HG02938 (cell line): ENCODE measurements at regions not wholly inside any gene's neighbourhood (a gene's known extent, or its start where the extent isn't known, plus 50 kb on each side); places are given as distances from the start of the nearest gene placed in this dataset.

Experiments used
- ATAC-seq: cut with Tn5 transposase; IDR thresholded peaks from one replicate; pipeline ENCODE4 v1.9.1; 2021; ENCODE audit warnings: mild to moderate bottlenecking, moderate library complexity; ENCODE audit not compliant: unreplicated experiment

DNA sequence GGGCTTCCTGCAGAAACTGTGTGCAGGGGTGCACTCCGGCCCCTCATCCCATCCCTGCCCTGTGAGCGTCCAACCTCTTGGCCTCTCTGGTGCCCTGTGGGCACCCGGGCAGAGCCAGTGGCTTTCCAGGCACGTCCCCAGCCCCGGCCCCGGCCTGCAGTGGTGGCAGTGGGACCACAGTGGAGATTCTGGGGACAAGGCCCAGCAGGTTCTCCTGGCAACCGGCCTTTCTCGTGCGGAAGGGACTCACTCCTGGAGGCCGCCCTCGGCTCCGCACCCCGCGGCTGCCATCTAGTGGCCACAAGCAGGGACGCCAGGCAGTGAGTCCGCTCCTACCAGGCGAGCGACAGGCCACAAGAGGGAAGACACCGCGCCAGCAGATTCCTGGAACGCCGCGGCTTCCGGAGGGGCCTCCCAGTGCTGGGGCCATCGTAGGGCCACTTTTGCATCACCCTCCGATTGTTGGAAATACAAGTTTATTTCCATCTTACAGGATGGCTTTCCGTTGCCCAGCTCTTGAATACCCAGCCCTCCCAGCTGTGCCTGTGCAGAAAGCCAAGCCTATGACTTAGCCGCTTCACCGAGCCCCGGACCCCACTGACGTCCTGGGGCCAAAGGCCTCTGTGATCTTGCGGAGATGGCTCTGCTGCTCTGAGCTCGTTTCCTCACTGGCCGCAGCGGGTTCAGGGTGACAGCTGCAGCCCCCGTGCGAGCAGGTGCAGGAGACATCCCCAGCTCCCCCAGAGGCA, 357.3 kb downstream of the CTTN start:
- no peak for ATAC-seq

DNA sequence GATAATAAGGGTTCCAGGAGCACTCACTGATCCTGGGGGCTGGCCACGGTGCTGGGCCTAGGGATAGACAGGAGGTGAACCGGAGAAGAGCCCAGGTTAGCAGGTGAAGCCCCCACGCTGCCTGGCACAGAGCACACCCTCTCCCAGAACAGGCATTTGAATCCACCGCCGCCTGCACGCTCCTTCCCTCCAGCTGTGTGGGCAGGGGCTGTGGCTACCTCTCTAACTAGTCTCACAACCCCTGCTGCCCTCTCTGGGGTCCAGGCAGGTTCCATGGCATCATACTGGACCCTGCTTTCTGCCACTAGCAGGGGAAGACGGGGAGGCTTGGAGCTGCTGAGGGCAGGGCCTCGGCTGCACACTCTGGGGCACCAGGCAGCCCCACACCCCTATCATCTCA, 358.0 kb downstream of the CTTN start:
- ATAC-seq, result no peak

DNA sequence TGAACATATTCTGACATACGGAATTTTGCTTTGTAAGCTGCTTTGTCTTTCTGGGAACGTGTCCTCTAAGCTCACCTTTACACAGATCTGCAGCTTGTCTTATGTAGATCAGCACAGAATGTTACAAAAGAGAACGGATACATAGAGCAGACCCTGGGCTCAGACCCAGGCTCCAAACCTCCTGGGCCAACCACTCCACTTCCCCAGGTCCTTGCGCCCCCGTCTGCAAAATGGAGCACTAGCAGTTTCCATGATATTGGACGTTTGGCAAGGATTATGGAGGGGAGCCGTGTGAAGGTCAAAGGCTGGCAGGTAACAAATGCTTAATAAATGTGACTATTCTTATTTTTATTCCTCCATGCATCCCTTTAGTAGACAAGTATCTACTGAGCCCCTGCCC, 358.4 kb downstream of the CTTN start:
- no peak for ATAC-seq

DNA sequence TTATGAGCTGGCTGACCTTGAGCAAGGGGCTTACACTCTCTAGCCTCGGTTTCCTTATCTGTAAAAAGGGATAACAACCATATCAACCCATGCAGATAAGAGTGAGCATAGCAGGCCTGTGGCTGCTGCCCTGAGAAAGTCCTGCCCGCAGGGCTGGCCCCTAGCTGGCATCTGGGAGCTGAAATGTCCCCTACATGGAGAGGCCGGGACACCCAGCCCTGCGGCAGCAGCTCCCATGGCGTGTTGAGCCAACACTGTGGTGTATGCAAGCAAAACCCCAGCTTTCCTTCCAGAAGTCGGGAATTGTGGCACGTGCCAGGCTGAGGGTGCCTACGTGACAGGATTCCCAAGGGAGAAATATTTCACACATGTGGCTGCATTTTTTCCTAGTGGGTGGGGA, 358.9 kb downstream of the CTTN start:
- ATAC-seq, result no peak

DNA sequence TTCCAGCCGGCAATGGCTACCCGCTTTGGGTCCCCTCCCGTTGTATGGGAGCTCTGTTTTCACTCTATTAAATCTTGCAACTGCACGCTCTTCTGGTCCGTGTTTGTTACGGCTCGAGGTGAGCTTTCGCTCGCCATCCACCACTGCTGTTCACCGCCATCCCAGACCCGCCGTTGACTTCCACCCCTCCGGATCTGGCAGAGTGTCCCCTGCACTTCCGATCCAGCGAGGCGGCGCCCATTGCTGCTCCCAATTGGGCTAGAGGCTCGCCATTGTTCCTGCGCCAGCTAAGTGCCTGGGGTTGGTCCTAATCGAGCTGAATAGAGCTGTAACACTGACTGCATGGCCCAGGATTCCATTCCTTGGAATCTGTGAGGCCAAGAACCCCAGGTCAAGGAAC, 359.9 kb downstream of the CTTN start:
- ATAC-seq, result no peak

DNA sequence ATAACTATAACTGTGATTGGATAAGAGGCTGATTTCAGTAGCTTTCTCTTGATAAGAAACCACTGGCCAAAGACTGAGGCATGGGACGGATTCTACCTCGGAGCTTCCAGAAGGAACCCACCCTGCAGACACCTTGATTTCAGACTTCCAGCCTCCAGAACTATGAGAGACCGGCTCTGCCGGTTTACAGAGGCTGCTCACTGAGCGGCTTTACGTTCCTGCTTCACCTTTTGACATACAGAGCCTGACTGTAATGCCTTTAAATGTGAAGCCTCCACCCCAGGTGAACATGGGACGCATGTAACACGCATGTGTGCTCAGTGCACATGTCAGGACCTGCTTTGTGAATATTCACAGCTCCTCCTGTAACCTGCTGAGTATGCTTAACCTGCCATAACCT, 361.5 kb downstream of the CTTN start:
- ATAC-seq, result no peak

DNA sequence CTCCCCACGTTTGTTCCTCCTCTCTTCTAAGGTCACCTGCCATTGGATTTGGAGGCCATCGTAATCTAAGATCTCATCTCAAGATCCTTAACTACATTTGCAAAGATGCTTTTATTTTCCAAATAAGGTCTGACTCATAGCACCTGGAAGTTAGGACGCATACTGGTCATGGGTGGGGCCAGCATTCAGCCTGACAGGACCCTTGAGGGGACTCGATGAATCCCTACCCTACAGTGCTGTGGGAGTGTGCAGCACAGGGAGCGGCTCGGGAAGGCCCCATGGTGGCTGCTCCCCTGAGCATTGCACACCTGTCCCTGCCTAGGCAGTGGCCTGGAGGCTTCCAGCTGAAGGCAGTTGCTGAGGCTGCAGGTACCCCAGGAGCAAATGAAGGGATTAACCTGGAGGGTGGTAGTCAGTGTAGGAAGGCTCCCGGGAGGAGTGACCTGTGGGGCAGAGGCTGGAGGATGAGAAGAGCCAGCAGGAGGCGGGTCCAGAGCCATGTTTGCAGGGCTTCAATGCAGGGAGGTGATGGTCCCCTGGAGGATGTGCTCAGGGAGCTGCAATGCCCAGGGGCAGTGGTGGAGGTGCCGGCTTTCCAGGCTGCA, 362.2 kb downstream of the CTTN start:
- no peak for ATAC-seq

DNA sequence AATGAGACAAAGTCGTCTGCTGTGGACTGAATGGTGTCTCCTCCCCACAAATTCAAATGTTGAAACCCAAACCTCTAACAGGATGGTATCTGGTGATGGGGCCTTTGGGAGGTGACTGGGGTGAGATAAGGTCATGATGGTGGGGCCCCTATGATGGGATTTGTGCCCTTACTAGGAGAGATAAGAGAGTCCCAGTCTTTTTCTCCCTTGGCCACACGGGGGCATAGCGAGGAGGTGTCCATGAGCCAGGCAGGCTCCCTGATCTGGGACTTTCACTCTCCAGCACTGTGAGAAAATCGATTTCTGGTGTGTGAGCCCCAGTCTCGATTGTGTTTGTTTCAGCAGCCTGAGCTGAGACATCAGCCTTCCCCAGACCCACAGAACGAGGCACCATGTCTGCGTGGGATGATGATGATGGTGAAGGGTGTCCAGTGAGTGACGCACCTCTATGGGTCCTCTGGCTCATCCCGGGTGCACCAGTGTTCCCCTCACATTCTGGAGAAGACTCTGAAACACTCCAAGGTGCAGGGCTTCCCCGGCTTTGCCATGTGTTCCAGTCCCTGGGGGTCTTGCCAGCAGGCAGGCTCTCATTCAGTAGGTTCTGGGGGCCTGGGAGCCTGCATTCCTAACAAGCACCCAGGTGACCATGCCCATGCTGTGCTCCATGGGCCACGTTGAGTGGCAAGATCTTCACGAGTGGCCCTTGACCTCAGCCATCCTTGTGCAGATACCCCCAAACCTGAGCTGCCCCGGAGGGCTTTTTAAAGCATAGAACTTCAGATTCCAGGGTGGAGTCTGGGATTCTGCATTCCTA, 363.0 kb downstream of the CTTN start:
- ATAC-seq, result no peak

DNA sequence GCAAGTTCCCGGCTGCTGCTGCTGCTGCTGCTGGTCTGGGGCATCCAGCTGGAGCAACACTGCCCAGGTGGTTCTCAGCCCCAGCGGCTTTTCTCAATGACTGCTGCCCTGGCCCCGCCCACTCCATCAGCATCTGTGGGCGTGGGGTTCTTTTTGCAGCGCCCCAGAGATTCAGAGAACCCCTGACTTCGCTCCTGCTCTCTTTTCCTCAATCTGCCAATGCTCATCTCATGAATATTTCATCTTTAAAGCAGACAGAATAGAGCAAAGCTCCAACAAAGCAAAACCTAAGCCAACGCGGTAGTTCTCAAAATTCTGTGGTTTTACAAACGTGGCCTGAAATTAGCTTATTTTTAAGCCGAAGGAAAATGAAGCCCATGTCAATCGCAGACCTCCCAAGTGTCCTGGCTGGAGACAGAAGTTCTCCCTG, 363.6 kb downstream of the CTTN start:
- no peak for ATAC-seq

DNA sequence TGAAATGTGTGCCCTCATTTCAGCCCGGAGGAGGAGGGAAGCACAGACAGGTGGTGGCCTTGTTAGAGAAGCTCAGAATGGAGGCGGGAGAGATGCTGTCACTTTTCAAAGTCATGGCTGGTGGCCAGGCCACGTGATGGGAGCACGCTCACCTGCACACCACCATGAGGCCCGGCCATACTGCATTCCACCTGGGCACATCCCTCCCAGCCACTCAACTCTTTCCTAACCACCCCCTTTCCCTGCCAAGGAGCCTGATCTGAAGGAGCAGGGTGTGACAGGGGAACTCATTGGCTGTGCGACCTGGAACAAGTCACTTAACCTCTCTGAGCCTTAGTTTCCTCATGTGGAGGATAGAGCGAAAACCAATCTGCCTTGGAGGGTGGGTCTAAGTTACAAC, 364.5 kb downstream of the CTTN start:
- no peak for ATAC-seq

DNA sequence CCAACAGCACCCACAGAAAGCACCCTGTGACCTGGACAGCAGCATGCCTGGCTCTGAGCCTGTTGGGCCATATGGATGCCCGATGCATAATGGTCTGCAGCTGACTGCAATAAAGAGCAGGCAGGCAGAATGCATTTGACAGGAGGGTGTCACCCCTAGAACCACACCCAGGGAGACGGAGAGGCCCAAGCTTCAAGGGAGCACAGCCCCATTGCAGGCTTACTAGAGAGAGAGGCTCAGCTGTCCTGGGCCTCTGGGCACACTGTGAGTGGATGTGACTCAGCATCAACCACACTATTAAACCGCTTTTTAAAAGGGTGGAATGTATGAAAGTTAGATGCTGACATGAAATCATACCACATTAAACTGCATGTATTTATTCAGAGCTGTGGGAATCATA, 365.3 kb downstream of the CTTN start:
- no peak for ATAC-seq

DNA sequence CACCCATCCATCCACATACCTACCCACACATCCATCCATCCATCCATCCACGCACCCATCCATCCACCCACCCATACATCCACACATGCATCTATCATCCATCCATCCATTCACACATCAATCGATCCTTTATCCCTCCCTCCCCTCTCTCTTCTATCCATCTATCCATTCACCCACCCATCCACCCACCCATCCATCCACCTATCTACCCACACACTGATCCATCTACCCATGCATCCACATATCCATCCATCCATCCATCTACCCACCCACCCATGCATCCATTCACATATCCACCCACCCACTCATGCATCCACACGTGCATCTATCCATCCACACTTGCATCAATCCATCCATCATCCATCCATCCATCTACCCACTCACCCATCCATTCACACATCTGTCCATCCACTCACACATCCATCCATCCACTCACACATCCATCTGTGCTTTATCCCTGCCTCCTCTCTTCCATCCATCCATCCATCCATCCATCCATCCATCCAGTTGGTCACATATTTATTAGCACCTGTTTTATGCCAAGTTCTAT, 366.1 kb downstream of the CTTN start:
- no peak for ATAC-seq

DNA sequence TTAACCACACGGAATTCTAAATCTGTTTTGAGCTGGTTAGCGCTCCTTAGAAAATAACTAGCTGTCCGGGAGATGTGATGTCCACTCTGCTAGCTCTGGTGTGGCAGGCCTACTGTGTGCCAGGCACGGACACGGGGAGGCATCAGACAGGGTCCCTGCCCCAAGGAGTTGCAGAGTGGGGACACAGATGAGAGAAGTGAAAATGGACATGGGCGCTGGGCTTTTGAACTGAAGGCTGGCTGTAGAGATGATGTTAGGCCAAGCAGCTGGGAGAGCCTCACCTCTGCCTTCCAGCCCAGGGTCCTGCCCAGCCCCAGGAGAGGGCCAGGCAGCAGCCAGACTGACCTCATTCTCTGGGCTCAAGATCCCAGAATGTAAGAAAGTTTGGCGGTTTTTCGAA, 368.6 kb downstream of the CTTN start:
- ATAC-seq, result no peak

DNA sequence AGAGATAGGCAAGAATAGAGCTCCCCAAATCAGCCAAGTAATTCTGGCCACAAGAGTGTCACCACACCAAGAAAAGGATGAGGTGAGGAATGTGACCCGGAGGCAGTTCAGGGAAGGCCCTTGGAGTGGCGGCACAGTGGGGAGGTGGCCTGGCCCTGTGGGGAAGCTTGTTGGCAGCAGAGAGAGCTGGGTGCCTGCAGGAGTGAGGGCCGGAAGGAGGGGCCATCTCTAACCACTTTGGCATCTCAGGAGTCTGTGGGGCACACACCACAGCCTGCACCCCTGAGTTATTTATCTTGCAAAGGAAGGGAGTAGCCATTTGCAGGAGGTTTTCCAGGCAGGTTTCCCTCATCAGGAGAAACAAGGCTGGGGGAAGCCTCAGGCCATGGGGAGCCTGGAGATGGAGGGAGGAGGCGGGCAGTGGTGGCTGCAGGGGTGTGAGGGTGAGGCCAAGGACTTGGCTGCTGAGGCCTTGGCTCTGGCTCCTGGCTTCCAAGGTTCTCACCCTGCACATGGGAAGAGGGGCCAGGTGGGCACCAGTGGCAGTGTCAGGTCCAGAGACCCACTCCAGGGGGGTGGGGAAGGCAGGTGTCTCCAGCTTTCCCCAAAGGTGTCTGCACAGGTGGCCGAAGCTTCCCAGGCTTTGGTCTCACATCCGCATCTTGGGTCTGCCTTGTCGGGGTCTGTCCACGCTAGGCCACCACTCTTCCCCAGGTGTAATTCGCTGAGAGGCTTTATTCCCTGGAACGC, 370.2 kb downstream of the CTTN start:
- ATAC-seq, result no peak

DNA sequence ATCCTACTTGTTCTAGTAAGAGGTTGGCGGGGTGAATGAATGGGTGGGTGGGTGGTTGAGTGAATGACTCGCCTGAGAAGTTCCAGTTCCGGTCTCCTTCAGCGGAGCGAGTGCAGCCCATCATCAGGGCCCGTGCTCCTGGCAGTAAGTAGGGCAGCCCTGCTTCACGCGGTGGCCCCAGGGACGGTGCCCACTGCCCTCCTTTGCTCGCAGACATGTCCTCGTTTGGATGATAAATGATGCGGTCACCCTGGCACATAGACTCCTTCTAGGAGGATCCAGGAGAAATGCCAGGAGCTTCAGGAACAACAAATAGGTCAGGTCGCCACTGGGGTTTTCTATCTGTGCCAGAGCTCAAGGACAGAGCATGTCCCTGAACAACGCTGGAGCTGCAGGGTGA, 370.8 kb downstream of the CTTN start:
- no peak for ATAC-seq

DNA sequence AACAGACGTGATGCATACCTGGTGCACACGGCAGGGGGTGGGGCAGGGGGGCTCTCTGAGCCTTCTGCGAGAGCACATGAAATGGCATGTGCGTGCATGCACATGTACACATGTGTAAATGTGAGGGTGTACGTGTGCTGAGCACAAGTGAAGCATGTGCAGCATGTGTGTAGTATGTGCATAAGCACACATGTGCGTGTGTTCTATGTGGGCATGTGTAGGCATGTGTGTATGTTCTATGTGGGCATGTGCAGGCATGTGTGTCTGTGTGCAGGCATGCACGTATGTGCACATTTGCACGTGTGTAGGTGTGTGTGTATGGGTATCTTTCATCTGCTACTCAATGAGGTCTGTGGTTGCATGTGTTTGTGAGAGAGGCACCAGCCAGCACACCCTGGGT, 371.2 kb downstream of the CTTN start:
- no peak for ATAC-seq

DNA sequence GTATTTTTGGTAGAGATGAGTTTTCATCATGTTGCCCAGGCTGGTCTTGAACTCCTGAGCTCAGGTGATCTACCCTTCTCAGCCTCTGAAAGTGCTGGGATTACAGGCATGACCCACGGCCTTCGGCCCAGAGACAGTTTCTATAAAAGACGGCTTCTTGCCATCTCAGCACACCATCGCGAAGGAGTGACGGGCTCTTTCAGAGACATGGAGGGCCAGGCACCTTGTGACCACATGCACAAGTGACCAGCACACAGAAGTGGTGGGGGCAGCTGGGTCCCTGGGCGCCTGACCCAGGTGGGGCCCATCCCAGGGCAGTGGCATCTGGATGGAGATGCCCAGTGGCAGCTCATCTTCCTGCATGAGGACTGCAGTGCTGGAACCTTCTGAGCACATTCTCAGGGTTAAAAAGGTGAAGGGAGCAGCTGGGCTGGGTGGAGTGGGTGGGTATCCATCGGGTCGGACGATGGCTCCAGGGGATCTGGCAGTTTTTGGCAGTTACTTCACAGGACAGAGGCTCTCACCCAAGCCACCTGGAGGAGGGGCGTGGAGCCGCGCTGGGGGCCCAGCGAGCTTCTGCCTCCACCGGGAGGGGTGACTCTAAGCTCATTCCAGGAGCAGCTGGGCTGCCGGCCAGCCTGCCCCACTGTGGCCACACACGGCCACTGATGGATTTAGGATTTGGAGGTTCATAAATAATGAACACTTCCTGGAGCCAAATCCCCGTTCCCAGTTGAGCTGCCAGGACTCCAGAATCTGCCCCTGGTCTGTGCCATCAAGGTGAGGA, 373.0 kb downstream of the CTTN start:
- no peak for ATAC-seq

DNA sequence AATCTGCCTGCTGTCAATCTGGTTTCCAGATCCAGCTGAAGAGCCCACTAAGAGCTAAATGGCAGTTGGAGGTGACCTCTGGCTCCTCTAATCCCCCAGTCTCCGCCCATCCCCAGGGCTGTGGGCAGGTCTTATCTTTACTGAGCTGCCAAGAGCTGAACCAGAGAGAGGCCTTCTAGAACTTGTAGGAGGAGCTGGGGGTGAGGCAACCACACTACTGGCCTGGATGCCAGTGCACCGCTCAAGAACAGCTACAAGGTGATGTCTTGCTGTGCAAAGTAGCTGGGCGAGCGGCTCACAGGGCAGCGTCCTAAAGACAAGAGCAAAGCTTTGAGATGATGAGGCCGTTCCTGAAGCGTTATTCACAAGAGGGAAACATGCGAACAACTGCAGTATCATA, 374.6 kb downstream of the CTTN start:
- ATAC-seq, result no peak

DNA sequence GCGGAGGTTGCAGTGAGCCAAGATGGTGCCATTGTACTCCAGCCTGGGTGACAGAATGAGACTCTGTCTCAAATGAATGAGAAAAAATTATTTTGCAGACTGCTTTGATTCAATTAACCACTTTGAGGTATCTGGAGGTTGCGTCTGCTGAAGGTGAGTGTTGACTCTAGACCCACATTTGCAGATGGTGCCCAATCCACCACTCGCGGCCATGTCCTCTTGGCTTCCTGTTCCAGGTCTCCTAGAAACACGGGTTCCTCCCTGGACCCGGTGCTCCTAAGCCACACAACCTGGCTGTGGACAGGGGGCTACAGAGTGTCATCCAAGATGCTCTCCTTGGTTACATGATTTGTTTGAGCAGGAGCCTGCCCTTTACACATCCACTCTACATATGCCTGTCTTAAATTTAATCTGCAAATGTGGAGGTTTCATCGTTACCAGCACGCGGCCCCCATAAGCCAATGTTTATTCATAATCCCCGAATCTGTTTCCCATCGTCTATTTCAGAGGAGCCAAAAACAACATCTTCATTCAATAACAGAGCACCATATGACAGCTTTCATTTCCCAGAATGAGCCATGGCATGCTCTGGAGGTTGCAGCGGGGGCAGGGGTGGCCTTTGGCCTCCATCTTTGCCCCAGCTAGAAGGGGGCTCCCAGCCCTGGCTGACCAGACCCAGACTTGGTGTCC, 377.2 kb downstream of the CTTN start:
- ATAC-seq, result no peak
